Spleen (tissue), 7 donors: ENCODE measurements at regions not wholly inside any gene's neighbourhood (a gene's known extent, or its start where the extent isn't known, plus 50 kb on each side); places are given as distances from the start of the nearest gene placed in this dataset.

ENCODE experiments used
- CTCF ChIP-seq, 11 experiments: fragments of 200-600 bp in 7 of 11; fragments of 450-650 bp in 4 of 11; sonication (generic) in 4 of 11; IDR thresholded peaks in 8 of 11; conservative IDR thresholded peaks in 3 of 11; 1 replicate in 7 of 11; 2 replicates in 4 of 11; pipeline versions ENCODE4 v1.4.0 to v1.8.0; 2016 to 2021; ENCODE audit warnings: antibody characterized with exemption in 11 of 11, inconsistent platforms in 4 of 11, mild to moderate bottlenecking in 1 of 11
- POLR2A ChIP-seq, 3 donors: fragments of 450-650 bp; IDR thresholded peaks; one replicate each; pipeline ENCODE4 v1.5.1; 2017; ENCODE audit warnings: antibody characterized with exemption in 3 of 3, mild to moderate bottlenecking in 1 of 3
- POLR2AphosphoS5 ChIP-seq, 3 donors: sonication (generic); formaldehyde crosslinking; IDR thresholded peaks; one replicate each; pipeline ENCODE4 v1.5.1; 2017; ENCODE audit warnings: antibody characterized with exemption in 3 of 3
- donor health status: DM: no; HTN: no; CAD: no; lungs with moderate emphysema.
- donor health status: DM: no; HTN: no; CAD: no.
- donor health status: DM: no; HTN: no; CAD: no.

- TF ChIP-seq CTCF (IDR thresholded peaks at IDR 0.05 in 8 of 11, conservative IDR thresholded peaks at IDR 0.05 in 3 of 11) = no peak
- TF ChIP-seq POLR2A (IDR thresholded peaks at IDR 0.05) = no peak
- TF ChIP-seq POLR2AphosphoS5 (IDR thresholded peaks at IDR 0.05) = no peak
These were observed 61.1 kb upstream of the GATA2 start for GRCh38 chr3:128554100-128554464.
